ENCODE measurements at regions not wholly inside any gene's neighbourhood (a gene's known extent, or its start where the extent isn't known, plus 50 kb on each side); places are given as distances from the start of the nearest gene placed in this dataset.

DNA sequence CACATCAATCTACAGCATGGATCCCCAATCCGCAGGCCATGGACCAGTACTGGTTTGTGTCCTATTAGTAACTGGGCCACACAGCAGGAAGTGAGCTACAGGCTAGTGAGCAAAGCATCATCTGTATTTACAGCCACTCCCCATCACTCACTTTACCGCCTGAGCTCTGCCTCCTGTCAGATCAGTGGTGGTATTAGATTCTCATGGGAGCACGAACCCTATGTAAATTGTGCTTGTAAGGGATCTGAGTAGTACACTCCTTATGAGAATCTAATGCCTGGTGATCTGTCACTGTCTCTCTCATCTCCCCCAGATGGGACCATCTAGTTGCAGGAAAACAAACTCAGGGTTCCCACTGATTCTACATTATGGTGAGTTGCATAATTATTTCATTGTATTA is 212.7 kb upstream of the FAM174A start:
- intact Hi-C loops (cut with micrococcal nuclease): no loop called here
- DNase-seq: no peak
- no peaks in the 10 kb centered on the region for H3K9me3 Mint-ChIP-seq
- no peak overlapping the region for H3K4me3 Mint-ChIP-seq
- H3K27me3 Mint-ChIP-seq: no peaks in the 10 kb centered on the region
- no peaks in the 10 kb centered on the region for H3K36me3 Mint-ChIP-seq (ENCODE audit: low read depth)
- H3K4me1 Mint-ChIP-seq: no peaks in the 10 kb centered on the region
- no peak overlapping the region for H3K27ac Mint-ChIP-seq

DNA sequence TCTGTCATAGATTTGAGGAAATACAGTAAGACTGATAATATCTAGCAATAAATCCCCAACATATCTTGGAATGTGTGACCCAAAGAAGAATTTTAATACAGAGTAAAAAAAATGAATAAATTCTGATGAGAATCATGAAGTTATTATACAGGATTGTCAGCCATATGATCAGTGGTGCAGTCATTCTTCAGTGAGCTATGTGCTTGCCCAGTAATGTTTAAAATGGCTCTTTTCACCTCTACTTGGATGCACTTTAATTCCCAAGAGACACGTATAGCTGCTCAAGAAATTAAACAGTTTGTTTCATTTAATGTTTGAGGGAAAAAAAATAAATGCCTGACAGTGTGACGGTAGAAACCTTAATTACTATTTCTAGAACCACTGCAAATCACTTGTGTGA is 215.3 kb upstream of the FAM174A start:
- intact Hi-C loops (cut with micrococcal nuclease): no loop called here
- no peaks in the 10 kb centered on the region for H3K4me1 Mint-ChIP-seq
- no peak for DNase-seq
- H3K9me3 Mint-ChIP-seq: peaks cover 8% of the 10 kb centered on the region
- H3K36me3 Mint-ChIP-seq (ENCODE audit: low read depth): no peaks in the 10 kb centered on the region
- no peak overlapping the region for H3K27ac Mint-ChIP-seq
- no peak overlapping the region for H3K4me3 Mint-ChIP-seq
- H3K27me3 Mint-ChIP-seq: no peaks in the 10 kb centered on the region

DNA sequence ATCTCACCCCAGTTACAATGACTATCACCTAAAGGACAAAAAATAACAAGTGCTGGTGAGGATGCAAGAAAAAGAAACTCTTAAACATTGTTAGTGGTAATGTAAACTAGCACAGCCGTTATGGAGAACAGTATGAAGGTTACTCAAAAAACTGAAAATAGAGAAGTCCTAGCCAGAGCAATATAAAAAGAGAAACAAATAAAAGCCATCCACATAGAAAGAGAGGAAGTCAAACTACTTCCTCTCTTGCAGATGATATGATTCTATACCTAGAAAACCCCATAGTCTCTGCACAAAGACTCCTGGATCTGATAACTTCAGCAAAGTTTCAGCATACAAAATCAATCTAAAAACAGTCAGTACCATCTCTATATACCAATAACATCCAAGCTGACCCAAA is 221.5 kb upstream of the FAM174A start:
- no peak overlapping the region for H3K27ac Mint-ChIP-seq
- intact Hi-C loops (cut with micrococcal nuclease): no loop called here
- DNase-seq: no peak
- H3K27me3 Mint-ChIP-seq: no peaks in the 10 kb centered on the region
- no peaks in the 10 kb centered on the region for H3K4me1 Mint-ChIP-seq
- no peak overlapping the region for H3K4me3 Mint-ChIP-seq
- H3K9me3 Mint-ChIP-seq: peaks cover 8% of the 10 kb centered on the region
- no peaks in the 10 kb centered on the region for H3K36me3 Mint-ChIP-seq (ENCODE audit: low read depth)

DNA sequence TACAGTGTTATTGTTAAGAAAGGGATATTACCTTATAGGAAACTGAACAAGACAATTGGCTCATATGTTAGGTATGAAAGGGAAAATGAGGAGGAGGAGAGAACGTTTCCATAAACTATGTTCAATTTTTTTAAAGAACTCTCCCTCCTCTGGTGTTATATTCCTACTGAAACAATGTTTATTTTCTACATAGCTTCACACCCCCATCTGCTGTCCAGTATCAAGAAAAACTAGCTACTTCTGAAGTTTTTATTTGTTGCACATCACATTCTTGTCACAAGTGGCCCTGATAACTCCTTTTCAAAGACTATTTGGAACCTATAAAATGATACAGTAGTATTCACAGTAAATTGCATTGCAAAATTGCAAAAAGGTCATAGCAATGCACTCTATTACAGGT is 223.4 kb upstream of the FAM174A start:
- H3K4me1 Mint-ChIP-seq: no peaks in the 10 kb centered on the region

DNA sequence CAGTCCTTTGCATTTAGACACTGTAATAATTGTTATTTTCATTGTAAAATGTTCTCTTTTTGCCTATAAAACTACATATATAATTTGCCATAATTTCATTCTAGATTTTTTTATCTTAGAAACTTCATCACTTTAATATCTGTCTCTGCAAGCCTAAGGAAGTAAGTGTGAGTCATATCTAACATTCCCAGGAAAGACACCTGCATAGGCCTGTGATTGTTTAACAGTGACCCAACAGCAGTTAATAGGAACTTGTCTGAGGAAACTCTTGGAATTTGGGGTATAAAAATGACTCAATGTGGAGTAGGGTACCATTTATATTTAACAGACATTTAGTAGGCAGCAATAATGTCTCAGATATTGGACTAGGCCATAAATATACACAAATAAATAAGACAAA is 229.2 kb upstream of the FAM174A start:
- H3K4me1 Mint-ChIP-seq: no peaks in the 10 kb centered on the region
- H3K36me3 Mint-ChIP-seq (ENCODE audit: low read depth): no peaks in the 10 kb centered on the region
- H3K27ac Mint-ChIP-seq: no peak overlapping the region
- no peak for DNase-seq
- intact Hi-C loops (cut with micrococcal nuclease): no loop called here
- H3K9me3 Mint-ChIP-seq: no peaks in the 10 kb centered on the region
- no peaks in the 10 kb centered on the region for H3K27me3 Mint-ChIP-seq
- H3K4me3 Mint-ChIP-seq: no peak overlapping the region

More for the DNA sequence above, 223.4 kb upstream of the FAM174A start:
- intact Hi-C loops (cut with micrococcal nuclease): no loop called here
- Mint-ChIP-seq H3K9me3 (peaks cover 8% of the 10 kb centered on the region), H3K27me3 (no peaks in the 10 kb centered on the region), H3K4me3 (no peak overlapping the region), H3K27ac (no peak overlapping the region), H3K36me3 (ENCODE audit: low read depth) (no peaks in the 10 kb centered on the region)
- no peak for DNase-seq

DNA sequence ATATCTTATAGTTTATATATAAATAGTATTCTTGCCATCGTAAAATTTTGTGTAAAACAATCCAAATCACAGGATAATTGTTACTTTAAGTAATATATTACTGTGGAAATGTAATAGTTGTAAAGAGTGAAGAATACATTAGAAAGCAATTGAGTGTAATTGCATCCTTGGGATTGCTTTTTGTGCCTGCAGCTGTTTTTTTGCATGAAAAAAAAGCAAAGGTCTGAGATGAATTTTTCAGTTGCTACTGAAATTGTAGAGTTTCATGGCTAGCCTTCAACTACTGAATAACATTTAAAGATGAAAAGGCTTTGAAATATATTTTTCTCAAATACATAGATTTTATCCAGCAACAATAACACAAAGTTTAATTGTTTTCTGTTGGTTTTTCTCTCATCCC is 232.0 kb upstream of the FAM174A start:
- H3K27ac Mint-ChIP-seq: no peak overlapping the region
- intact Hi-C loops (cut with micrococcal nuclease): no loop called here
- no peaks in the 10 kb centered on the region for H3K9me3 Mint-ChIP-seq
- no peak overlapping the region for H3K4me3 Mint-ChIP-seq
- DNase-seq: no peak
- no peaks in the 10 kb centered on the region for H3K27me3 Mint-ChIP-seq
- H3K36me3 Mint-ChIP-seq (ENCODE audit: low read depth): no peaks in the 10 kb centered on the region
- H3K4me1 Mint-ChIP-seq: no peaks in the 10 kb centered on the region

DNA sequence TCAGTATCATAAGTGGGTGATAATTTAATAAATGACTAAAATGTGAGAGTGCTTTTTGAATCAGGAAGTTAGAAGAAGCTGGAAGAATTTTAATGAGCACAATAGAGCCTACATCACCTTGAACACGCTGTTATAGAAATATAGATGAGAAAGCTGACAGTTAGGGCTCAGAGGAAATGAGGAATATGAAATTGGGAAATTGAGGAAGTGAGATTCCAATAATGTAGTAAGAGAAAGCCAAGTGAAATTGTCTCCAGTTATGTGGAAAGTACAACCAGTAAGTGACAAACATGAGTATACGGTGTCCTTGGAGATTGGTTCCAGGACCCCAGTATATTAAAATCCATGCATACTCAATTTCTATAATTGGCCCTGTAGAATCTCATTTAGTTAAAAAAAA is 235.9 kb upstream of the FAM174A start:
- DNase-seq: no peak
- Mint-ChIP-seq H3K4me1 (no peaks in the 10 kb centered on the region), H3K27ac (no peak overlapping the region), H3K4me3 (no peak overlapping the region), H3K36me3 (ENCODE audit: low read depth) (no peaks in the 10 kb centered on the region), H3K9me3 (no peaks in the 10 kb centered on the region), H3K27me3 (no peaks in the 10 kb centered on the region)
- intact Hi-C loops (cut with micrococcal nuclease): no loop called here

DNA sequence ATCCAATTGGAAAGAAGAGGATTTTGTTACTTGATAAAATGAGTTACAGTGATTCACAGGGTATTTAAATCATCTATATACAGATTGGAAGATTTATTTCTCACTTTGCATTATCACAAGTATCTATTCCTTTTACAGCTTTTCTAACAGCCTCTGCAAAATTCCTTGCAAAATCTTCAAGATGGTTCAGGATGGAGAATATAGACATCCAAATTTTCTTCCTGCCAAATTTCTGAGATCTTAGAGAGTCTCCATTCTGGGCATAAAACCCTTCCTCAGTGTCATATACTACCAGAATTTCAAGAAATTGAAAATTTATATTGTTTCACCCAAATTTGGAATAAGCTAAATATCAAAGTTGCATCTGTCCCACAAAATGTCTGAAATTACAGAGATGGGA is 259.1 kb upstream of the FAM174A start:
- no peak overlapping the region for H3K4me3 Mint-ChIP-seq
- intact Hi-C loops (cut with micrococcal nuclease): no loop called here
- DNase-seq: no peak

DNA sequence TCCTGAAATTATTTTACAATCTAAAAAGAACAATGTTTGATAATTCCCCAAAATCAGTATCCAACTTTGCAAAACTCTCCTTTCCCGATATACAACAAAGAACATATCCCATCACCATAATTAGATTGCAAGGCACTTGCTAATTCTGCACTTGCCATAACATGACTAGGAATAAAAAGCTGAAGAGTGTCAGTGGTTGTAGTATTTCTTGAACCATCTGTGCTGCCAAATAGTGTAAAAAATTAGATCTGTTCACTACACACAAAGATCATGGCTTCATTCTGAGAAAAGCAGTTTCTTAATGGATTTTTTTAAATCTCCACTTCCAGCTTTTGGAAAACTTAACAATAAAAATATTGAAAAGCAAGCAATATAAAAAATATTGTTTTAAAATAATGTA is 259.5 kb upstream of the FAM174A start:
- Mint-ChIP-seq H3K27me3 (no peaks in the 10 kb centered on the region), H3K36me3 (ENCODE audit: low read depth) (no peaks in the 10 kb centered on the region), H3K9me3 (no peaks in the 10 kb centered on the region), H3K27ac (no peak overlapping the region), H3K4me3 (no peak overlapping the region), H3K4me1 (no peaks in the 10 kb centered on the region)
- no peak for DNase-seq
- intact Hi-C loops (cut with micrococcal nuclease): no loop called here

More for the DNA sequence above, 259.1 kb upstream of the FAM174A start:
- no peaks in the 10 kb centered on the region for H3K36me3 Mint-ChIP-seq (ENCODE audit: low read depth)
- no peaks in the 10 kb centered on the region for H3K4me1 Mint-ChIP-seq
- H3K9me3 Mint-ChIP-seq: no peaks in the 10 kb centered on the region
- no peak overlapping the region for H3K27ac Mint-ChIP-seq
- H3K27me3 Mint-ChIP-seq: no peaks in the 10 kb centered on the region

DNA sequence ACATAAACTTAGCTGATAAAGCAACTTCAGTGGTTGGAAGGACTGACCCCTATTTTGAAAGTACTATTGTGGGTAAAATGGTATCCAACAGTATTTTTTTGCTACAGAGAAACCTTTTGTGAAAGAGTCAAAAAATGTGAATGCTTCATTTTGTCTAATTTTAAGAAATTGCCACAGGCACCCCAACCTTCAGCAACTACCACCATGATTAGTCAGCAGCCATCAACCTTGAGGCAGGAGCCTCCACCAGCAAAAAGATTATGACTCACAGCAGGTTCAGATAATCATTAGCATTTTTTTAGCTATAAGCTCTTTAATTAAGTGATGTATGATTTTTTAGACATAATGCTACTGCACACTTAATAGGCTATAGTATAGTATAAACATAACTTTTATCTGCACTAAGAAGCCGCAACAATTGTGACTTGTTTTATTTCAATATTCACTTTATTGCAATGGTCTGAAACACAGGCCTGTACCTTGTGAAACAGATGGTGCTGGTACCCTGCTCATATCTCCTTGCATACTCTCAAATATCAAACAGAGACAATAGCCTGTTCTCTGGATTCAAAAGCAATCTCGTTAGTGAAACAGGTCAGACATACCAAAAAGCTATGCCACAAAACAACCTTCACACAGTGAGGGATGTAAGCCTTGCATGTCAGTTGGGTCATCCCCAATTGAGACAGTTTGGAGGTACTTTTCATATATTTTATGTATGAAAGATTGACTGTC is 261.2 kb upstream of the FAM174A start:
- Mint-ChIP-seq H3K9me3 (no peaks in the 10 kb centered on the region), H3K36me3 (ENCODE audit: low read depth) (no peaks in the 10 kb centered on the region), H3K4me3 (no peak overlapping the region), H3K4me1 (no peaks in the 10 kb centered on the region), H3K27ac (no peak overlapping the region), H3K27me3 (no peaks in the 10 kb centered on the region)
- no peak for DNase-seq
- intact Hi-C loops (cut with micrococcal nuclease): no loop called here

DNA sequence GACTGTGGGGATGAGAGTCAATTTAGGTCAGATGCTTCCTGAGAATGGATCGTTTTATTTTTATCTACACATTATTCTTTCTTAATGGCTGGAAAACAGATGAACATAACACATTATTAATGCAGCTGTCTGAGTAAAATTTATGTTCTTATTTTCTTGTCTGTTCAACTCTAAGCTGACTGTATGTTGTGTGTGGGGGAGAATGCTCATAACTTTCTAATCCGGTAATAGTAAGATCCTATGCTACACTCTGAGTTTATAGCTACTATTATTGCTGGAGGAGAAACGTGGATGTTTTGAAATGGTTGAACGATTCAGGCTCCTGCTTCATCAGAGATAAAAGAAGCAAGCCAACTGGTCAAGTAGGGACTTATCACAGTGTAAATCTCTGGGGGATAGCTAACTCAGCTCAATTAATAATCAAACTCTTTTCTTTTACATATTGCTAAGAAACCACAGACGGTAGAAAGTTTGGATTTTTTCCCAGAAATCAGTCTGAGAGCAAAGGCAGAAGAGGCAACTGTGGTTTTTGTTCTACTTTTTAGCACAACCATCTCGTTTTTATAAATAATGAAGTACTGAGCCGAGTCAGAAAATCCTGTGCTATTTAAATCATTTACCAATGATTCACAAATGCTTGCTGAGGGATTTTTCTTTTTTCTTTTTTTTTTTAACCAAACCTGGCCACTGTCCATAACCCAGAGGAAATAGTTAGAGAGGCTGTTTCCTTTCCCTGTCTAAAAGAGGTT is 265.0 kb upstream of the FAM174A start:
- H3K4me3 Mint-ChIP-seq: no peak overlapping the region
- intact Hi-C loops (cut with micrococcal nuclease): no loop called here
- H3K36me3 Mint-ChIP-seq (ENCODE audit: low read depth): no peaks in the 10 kb centered on the region
- no peak overlapping the region for H3K27ac Mint-ChIP-seq
- H3K27me3 Mint-ChIP-seq: no peaks in the 10 kb centered on the region
- no peak for DNase-seq
- no peaks in the 10 kb centered on the region for H3K4me1 Mint-ChIP-seq
- H3K9me3 Mint-ChIP-seq: no peaks in the 10 kb centered on the region

DNA sequence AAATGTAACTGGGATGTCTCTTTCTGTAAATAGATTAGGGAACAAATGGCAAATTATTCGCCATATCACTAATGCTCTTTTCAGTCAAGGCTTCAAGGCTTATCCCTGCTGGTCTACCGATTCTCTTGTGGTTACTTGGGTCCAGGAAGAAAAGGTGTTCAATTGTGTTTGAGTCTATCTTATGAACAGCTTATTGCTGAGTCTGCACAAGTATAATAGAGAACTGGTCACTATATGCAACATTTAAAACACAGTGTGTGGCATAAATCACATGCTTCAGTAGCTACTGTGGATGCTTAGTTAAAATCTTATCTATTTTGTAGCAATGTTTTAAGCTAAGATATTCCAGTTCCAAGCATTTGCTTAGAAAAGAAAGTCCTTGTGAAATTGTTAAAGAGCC is 274.2 kb upstream of the FAM174A start:
- H3K27ac Mint-ChIP-seq: no peak overlapping the region
- no peaks in the 10 kb centered on the region for H3K27me3 Mint-ChIP-seq
- H3K4me3 Mint-ChIP-seq: no peak overlapping the region
- H3K4me1 Mint-ChIP-seq: no peaks in the 10 kb centered on the region
- DNase-seq: no peak
- no peaks in the 10 kb centered on the region for H3K9me3 Mint-ChIP-seq
- no peaks in the 10 kb centered on the region for H3K36me3 Mint-ChIP-seq (ENCODE audit: low read depth)
- intact Hi-C loops (cut with micrococcal nuclease): no loop called here

DNA sequence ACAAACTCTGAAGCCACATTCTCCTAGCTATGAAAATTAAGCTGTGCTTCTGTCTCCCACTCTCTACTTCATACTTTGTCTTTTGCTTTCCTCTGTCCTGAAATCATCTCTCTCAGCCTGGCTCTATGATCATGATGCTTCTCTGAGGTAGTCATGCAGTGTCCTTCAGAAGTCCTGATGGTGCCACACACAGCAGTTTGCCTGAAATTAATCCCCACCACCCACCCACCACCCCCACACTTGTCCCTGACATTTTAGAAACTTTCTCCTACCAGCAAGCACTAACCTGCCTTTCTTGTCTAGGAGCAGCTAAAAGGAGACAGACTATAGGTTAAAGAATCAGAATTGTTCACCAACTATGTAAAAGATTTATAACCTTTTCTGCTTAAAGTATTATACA is 282.2 kb upstream of the FAM174A start:
- H3K36me3 Mint-ChIP-seq (ENCODE audit: low read depth): no peaks in the 10 kb centered on the region

DNA sequence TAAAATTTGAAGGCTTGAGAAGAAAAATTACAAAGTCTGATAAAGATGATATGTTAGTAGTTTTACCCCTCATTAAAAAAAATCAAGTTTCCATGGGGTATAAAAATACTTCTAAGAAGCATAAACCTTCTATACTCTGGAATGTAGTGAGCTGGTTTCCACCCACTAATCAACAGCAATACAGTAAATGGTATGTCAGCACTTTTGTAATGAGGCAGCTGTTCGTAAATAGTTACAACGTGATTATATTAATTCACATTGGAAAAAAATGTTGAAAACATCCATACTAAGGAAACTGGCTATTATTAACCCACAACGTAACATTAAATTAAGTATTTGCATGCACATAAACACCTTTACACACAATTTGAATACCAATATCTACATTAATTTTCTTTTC is 283.1 kb upstream of the FAM174A start:
- H3K4me3 Mint-ChIP-seq: no peak overlapping the region
- intact Hi-C loops (cut with micrococcal nuclease): no loop called here
- H3K27me3 Mint-ChIP-seq: no peaks in the 10 kb centered on the region
- no peaks in the 10 kb centered on the region for H3K4me1 Mint-ChIP-seq
- no peaks in the 10 kb centered on the region for H3K36me3 Mint-ChIP-seq (ENCODE audit: low read depth)
- no peak overlapping the region for H3K27ac Mint-ChIP-seq
- DNase-seq: no peak
- no peaks in the 10 kb centered on the region for H3K9me3 Mint-ChIP-seq

More for the DNA sequence above, 282.2 kb upstream of the FAM174A start:
- H3K27me3 Mint-ChIP-seq: no peaks in the 10 kb centered on the region
- no peak overlapping the region for H3K4me3 Mint-ChIP-seq
- H3K4me1 Mint-ChIP-seq: no peaks in the 10 kb centered on the region
- intact Hi-C loops (cut with micrococcal nuclease): no loop called here
- no peaks in the 10 kb centered on the region for H3K9me3 Mint-ChIP-seq
- H3K27ac Mint-ChIP-seq: no peak overlapping the region
- no peak for DNase-seq

DNA sequence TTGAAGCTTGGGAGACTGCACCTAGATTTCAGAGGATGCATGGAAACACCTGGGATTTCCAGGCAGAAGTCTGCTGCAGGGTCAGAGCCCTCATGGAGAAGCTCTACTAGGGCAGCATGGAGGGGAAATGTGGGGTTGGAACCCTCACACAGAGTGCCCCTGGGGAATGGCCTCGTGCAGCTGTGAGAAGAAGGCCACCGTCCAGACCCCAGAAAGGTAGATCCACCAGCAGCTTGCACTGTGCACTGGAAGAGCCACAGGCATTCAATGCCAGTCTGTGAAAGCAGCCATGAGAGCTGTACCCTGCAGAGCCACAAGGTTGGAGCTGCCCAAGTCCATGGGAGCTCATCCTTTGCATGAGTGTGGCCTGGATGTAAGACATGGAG is 285.3 kb upstream of the FAM174A start:
- intact Hi-C loops (cut with micrococcal nuclease): no loop called here
- H3K27ac Mint-ChIP-seq: no peak overlapping the region
- H3K27me3 Mint-ChIP-seq: no peaks in the 10 kb centered on the region
- H3K4me1 Mint-ChIP-seq: no peaks in the 10 kb centered on the region
- H3K36me3 Mint-ChIP-seq (ENCODE audit: low read depth): no peaks in the 10 kb centered on the region
- H3K9me3 Mint-ChIP-seq: no peaks in the 10 kb centered on the region
- no peak overlapping the region for H3K4me3 Mint-ChIP-seq
- no peak for DNase-seq

Measured in activated CD4-positive, alpha-beta T cell treated with anti-CD3 and anti-CD28 coated beads, Interleukin-2, amount 10 ng/mL, durations not matched to agents 24 days and 14 days (primary cell).